ENCODE measurements at regions not wholly inside any gene's neighbourhood (a gene's known extent, or its start where the extent isn't known, plus 50 kb on each side); places are given as distances from the start of the nearest gene placed in this dataset.

- Histone ChIP-seq H3K9me3 (no peaks in the 10 kb centered on the region), H3K4me1 (no peaks in the 10 kb centered on the region), H3K4me3 (no peak overlapping the region), H3K27ac (no peak overlapping the region), H3K36me3 (no peaks in the 10 kb centered on the region), H3K27me3 (no peaks in the 10 kb centered on the region)
- no peak for DNase-seq (ENCODE audit: low spot score in 2 of 2)
- intact Hi-C loops (cut with DNase I; ENCODE audit: low total_unique reads): no loop called here
- TF ChIP-seq POLR2A (IDR thresholded peaks at IDR 0.05) (no peak), POLR2AphosphoS5 (IDR thresholded peaks at IDR 0.05) (no peak)
- TF ChIP-seq, protein P1, sequence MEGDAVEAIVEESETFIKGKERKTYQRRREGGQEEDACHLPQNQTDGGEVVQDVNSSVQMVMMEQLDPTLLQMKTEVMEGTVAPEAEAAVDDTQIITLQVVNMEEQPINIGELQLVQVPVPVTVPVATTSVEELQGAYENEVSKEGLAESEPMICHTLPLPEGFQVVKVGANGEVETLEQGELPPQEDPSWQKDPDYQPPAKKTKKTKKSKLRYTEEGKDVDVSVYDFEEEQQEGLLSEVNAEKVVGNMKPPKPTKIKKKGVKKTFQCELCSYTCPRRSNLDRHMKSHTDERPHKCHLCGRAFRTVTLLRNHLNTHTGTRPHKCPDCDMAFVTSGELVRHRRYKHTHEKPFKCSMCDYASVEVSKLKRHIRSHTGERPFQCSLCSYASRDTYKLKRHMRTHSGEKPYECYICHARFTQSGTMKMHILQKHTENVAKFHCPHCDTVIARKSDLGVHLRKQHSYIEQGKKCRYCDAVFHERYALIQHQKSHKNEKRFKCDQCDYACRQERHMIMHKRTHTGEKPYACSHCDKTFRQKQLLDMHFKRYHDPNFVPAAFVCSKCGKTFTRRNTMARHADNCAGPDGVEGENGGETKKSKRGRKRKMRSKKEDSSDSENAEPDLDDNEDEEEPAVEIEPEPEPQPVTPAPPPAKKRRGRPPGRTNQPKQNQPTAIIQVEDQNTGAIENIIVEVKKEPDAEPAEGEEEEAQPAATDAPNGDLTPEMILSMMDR (IDR thresholded peaks at IDR 0.05): no peak
Observed at GRCh38 chr1:225707824-225708223, 54.9 kb upstream of the ENAH start.

- H3K4me3 ChIP-seq: no peak overlapping the region
- DNase-seq (ENCODE audit: low spot score in 2 of 2): peak in 1 of 2 donors; percentile 85
- H3K36me3 ChIP-seq: no peaks in the 10 kb centered on the region
- no peaks in the 10 kb centered on the region for H3K9me3 ChIP-seq
- peak in 1 of 3 donors; percentile 28 for TF ChIP-seq POLR2AphosphoS5 (IDR thresholded peaks at IDR 0.05)
- no peak for TF ChIP-seq POLR2A (IDR thresholded peaks at IDR 0.05)
- H3K4me1 ChIP-seq: no peaks in the 10 kb centered on the region
- peak overlapping the region; percentile 48 to 71 for H3K27ac ChIP-seq
- intact Hi-C loops (cut with DNase I; ENCODE audit: low total_unique reads): no loop called here
- no peaks in the 10 kb centered on the region for H3K27me3 ChIP-seq
Observed at GRCh38 chr1:225709101-225709500, 56.2 kb upstream of the ENAH start.

GRCh38 chr1:225710804-225711203 lies 57.9 kb upstream of the ENAH start:
- H3K36me3 ChIP-seq: no peaks in the 10 kb centered on the region
- H3K27ac ChIP-seq: peak overlapping the region; percentile 6 to 38
- no peak for TF ChIP-seq POLR2A (IDR thresholded peaks at IDR 0.05)
- no peak for TF ChIP-seq POLR2AphosphoS5 (IDR thresholded peaks at IDR 0.05)
- TF ChIP-seq, protein P1 (IDR thresholded peaks at IDR 0.05): no peak
- H3K4me1 ChIP-seq: no peaks in the 10 kb centered on the region
- no peak for DNase-seq (ENCODE audit: low spot score in 2 of 2)
- intact Hi-C loops (cut with DNase I; ENCODE audit: low total_unique reads): no loop called here
- no peak overlapping the region for H3K4me3 ChIP-seq
- no peaks in the 10 kb centered on the region for H3K27me3 ChIP-seq
- H3K9me3 ChIP-seq: no peaks in the 10 kb centered on the region

DNA sequence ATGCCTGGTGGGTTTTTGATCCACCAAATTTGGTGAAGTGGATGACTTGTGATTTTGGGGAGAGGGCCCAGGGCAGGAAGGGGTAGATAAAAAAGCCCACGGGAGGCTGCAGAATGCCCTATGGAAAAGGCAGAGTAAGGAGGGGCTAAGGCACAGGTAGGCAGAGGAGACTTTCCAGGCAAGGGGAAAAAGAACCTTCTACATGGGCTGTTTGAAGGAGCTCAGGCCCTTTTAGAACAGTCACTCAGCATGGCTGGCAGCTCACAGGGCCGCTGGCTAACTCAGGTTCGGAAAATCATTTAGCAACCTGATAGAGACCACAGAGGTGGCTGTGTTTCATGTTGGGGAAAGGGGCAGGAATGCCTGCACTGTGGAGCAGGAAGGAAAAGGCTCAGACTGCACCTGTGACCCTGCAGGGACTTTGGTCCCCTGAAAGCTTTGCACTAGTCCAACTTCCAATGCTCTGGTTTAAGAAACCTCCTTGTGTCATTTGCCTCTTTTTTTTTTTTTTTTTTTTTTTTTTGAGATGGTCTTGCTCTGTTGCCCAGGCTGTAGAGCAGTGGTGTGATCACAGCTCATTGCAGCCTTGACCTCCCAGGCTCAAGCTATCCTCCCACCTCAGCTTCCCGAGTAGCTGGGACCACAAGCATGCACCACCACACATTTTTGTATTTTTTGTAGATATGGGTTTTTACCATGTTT lies 58.5 kb upstream of the ENAH start:
- no peaks in the 10 kb centered on the region for H3K27me3 ChIP-seq
- TF ChIP-seq POLR2A (IDR thresholded peaks at IDR 0.05) (no peak), POLR2AphosphoS5 (IDR thresholded peaks at IDR 0.05) (no peak)
- TF ChIP-seq, protein P1 (IDR thresholded peaks at IDR 0.05): no peak
- H3K4me3 ChIP-seq: no peak overlapping the region
- no peaks in the 10 kb centered on the region for H3K4me1 ChIP-seq
- DNase-seq (ENCODE audit: low spot score in 2 of 2): no peak
- no peaks in the 10 kb centered on the region for H3K36me3 ChIP-seq
- intact Hi-C loops (cut with DNase I; ENCODE audit: low total_unique reads): no loop called here
- H3K9me3 ChIP-seq: no peaks in the 10 kb centered on the region
- H3K27ac ChIP-seq: peak overlapping the region in 1 of 2 donors; percentile 38

DNA sequence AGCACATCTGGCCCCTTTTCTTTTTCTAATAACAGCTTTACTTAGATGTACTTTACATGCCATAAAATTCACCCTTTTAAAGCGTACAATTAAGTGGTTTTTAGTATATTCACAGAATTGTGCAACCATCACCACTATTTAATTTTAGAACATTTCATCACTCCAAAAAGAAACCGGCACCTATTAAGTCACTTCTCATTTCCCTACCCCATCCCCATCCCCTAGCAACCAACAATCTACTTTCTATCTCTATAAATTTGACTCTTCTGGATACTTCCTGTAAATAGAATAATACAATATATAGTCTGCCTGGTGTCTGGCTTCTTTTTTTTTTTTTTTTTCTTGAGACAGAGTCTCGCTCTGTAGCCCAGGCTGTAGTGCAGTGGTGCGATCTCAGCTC lies 59.5 kb upstream of the ENAH start:
- Histone ChIP-seq H3K27ac (no peak overlapping the region), H3K4me1 (no peaks in the 10 kb centered on the region), H3K27me3 (no peaks in the 10 kb centered on the region), H3K4me3 (no peak overlapping the region), H3K36me3 (no peaks in the 10 kb centered on the region), H3K9me3 (no peaks in the 10 kb centered on the region)
- no peak for TF ChIP-seq POLR2A (IDR thresholded peaks at IDR 0.05)
- TF ChIP-seq POLR2AphosphoS5 (IDR thresholded peaks at IDR 0.05): no peak
- TF ChIP-seq, protein P1 (IDR thresholded peaks at IDR 0.05): no peak
- intact Hi-C loops (cut with DNase I; ENCODE audit: low total_unique reads): no loop called here
- no peak for DNase-seq (ENCODE audit: low spot score in 2 of 2)
